ENCODE measurements at regions not wholly inside any gene's neighbourhood (a gene's known extent, or its start where the extent isn't known, plus 50 kb on each side); places are given as distances from the start of the nearest gene placed in this dataset.
"Not testable (repeated sequence)": the region's sequence is repeated elsewhere in the genome, so short reads cannot be mapped to it uniquely, and the experiment has no call there.

- Histone ChIP-seq H3K9me3 (no peaks in the 10 kb centered on the region), H3K27ac (no peak overlapping the region), H3K27me3 (replicated peaks in 1 of 7) (peaks cover 0 to 67% (median 12%) of the 10 kb centered on the region in 7 donors), H3K36me3 (no peaks in the 10 kb centered on the region), H3K4me1 (no peaks in the 10 kb centered on the region), H3K4me3 (no peak overlapping the region)
- intact Hi-C loops (cut with DNase I; ENCODE audit: low total_unique reads), result no loop called here
- WGBS, 5 donors, result 92 to 97% (median 96%) methylated on average over 5 of the region's 5 CpGs
- DNase-seq, result no peak
- no peak for TF ChIP-seq CTCF (IDR thresholded peaks at IDR 0.05 in 8 of 11, conservative IDR thresholded peaks at IDR 0.05 in 3 of 11)
- TF ChIP-seq POLR2A (IDR thresholded peaks at IDR 0.05), result no peak
These were observed 269.4 kb upstream of the AGAP1 start for GRCh38 chr2:235224410-235224809.

- TF ChIP-seq POLR2A (IDR thresholded peaks at IDR 0.05) (no peak), CTCF (IDR thresholded peaks at IDR 0.05 in 8 of 11, conservative IDR thresholded peaks at IDR 0.05 in 3 of 11) (no peak), POLR2AphosphoS5 (IDR thresholded peaks at IDR 0.05) (no peak)
- no peak for DNase-seq
- H3K9me3 ChIP-seq, result no peaks in the 10 kb centered on the region
- H3K36me3 ChIP-seq, result no peaks in the 10 kb centered on the region
- intact Hi-C loops (cut with DNase I; ENCODE audit: low total_unique reads), result no loop called here
- no peak overlapping the region for H3K27ac ChIP-seq
- H3K27me3 ChIP-seq (replicated peaks in 1 of 7), result peaks cover 0 to 67% (median 12%) of the 10 kb centered on the region in 7 donors
- H3K4me1 ChIP-seq, result peaks cover 0 to 2% (median under 1%) of the 10 kb centered on the region in 6 donors
- 87 to 96% (median 92%) methylated on average over 8 of the region's 8 CpGs for WGBS, 5 donors
- H3K4me3 ChIP-seq, result no peak overlapping the region
These were observed 268.6 kb upstream of the AGAP1 start for GRCh38 chr2:235225261-235225660.

GRCh38 chr2:235227590-235227989, 266.3 kb upstream of the AGAP1 start:
- no peak overlapping the region for H3K27ac ChIP-seq
- 64 to 88% (median 75%) methylated on average over 1 of the region's 1 CpG for WGBS, 5 donors
- intact Hi-C loops (cut with DNase I; ENCODE audit: low total_unique reads), result no loop called here
- no peaks in the 10 kb centered on the region for H3K9me3 ChIP-seq
- TF ChIP-seq CTCF (IDR thresholded peaks at IDR 0.05 in 8 of 11, conservative IDR thresholded peaks at IDR 0.05 in 3 of 11) (no peak), POLR2AphosphoS5 (IDR thresholded peaks at IDR 0.05) (no peak), POLR2A (IDR thresholded peaks at IDR 0.05) (no peak)
- H3K27me3 ChIP-seq (replicated peaks in 1 of 7), result peaks cover 0 to 67% (median 12%) of the 10 kb centered on the region in 7 donors
- DNase-seq, result no peak
- H3K4me1 ChIP-seq, result peaks cover 0 to 13% (median 4%) of the 10 kb centered on the region in 6 donors
- no peaks in the 10 kb centered on the region for H3K36me3 ChIP-seq
- H3K4me3 ChIP-seq, result no peak overlapping the region

- H3K27ac ChIP-seq; H3K36me3 ChIP-seq; H3K4me3 ChIP-seq; intact Hi-C loops (cut with DNase I; ENCODE audit: low total_unique reads); H3K9me3 ChIP-seq; DNase-seq: not testable (repeated sequence)
- Histone ChIP-seq H3K4me1 (peaks cover 0 to 13% (median 4%) of the 10 kb centered on the region in 6 donors), H3K27me3 (replicated peaks in 1 of 7) (peaks cover 0 to 70% (median 12%) of the 10 kb centered on the region in 7 donors)
- 81 to 98% (median 91%) methylated on average over 3 of the region's 3 CpGs for WGBS, 5 donors
These were observed 265.4 kb upstream of the AGAP1 start for GRCh38 chr2:235228422-235228821.

- no peaks in the 10 kb centered on the region for H3K36me3 ChIP-seq
- H3K27me3 ChIP-seq (replicated peaks in 1 of 7), result peaks cover 0 to 70% (median 12%) of the 10 kb centered on the region in 7 donors
- intact Hi-C loops (cut with DNase I; ENCODE audit: low total_unique reads), result no loop called here
- peaks cover 0 to 13% (median 4%) of the 10 kb centered on the region in 6 donors for H3K4me1 ChIP-seq
- 56 to 68% (median 59%) methylated on average over 3 of the region's 3 CpGs for WGBS, 5 donors
- DNase-seq, result no peak
- H3K9me3 ChIP-seq, result no peaks in the 10 kb centered on the region
- H3K4me3 ChIP-seq, result no peak overlapping the region
- TF ChIP-seq POLR2AphosphoS5 (IDR thresholded peaks at IDR 0.05), result no peak
- TF ChIP-seq POLR2A (IDR thresholded peaks at IDR 0.05), result no peak
- TF ChIP-seq CTCF (IDR thresholded peaks at IDR 0.05 in 8 of 11, conservative IDR thresholded peaks at IDR 0.05 in 3 of 11), result no peak
- H3K27ac ChIP-seq, result no peak overlapping the region
These were observed 264.6 kb upstream of the AGAP1 start for GRCh38 chr2:235229236-235229635.

Data from spleen (tissue), 11 donors.